Parathyroid adenoma (tissue), 2 donors: ENCODE measurements at regions not wholly inside any gene's neighbourhood (a gene's known extent, or its start where the extent isn't known, plus 50 kb on each side); places are given as distances from the start of the nearest gene placed in this dataset.

ENCODE experiments used
- H2AFZ ChIP-seq: fragments of 300-600 bp; sonication (generic); one replicate; pipeline ENCODE4 v1.7.0; 2017; ENCODE audit warnings: antibody characterized with exemption, mild to moderate bottlenecking
- H3K27ac ChIP-seq: fragments of 300-600 bp; sonication (generic); one replicate; pipeline ENCODE4 v1.7.0; 2017
- H3K27me3 ChIP-seq: fragments of 300-600 bp; sonication (generic); one replicate; pipeline ENCODE4 v1.7.0; 2017; ENCODE audit warnings: low read length; ENCODE audit not compliant: control insufficient read depth, insufficient read depth
- H3K36me3 ChIP-seq: fragments of 300-600 bp; sonication (generic); one replicate; pipeline ENCODE4 v1.7.0; 2017; ENCODE audit warnings: low read length; ENCODE audit not compliant: control insufficient read depth, insufficient read depth
- H3K4me1 ChIP-seq: fragments of 300-600 bp; sonication (generic); one replicate; pipeline ENCODE4 v1.7.0; 2017; ENCODE audit warnings: control low read depth
- H3K4me2 ChIP-seq: fragments of 300-600 bp; sonication (generic); one replicate; pipeline ENCODE4 v1.7.0; 2017; ENCODE audit warnings: low read length
- H3K4me3 ChIP-seq: fragments of 300-600 bp; sonication (generic); one replicate; pipeline ENCODE4 v1.7.0; 2017; ENCODE audit warnings: low read depth, low read length
- H3K79me2 ChIP-seq: fragments of 300-600 bp; sonication (generic); one replicate; pipeline ENCODE4 v1.7.0; 2017; ENCODE audit warnings: control low read depth
- H3K9ac ChIP-seq: fragments of 300-600 bp; sonication (generic); one replicate; pipeline ENCODE4 v1.7.0; 2017; ENCODE audit warnings: mild to moderate bottlenecking
- H3K9me3 ChIP-seq: fragments of 300-600 bp; sonication (generic); one replicate; pipeline ENCODE4 v1.7.0; 2017; ENCODE audit warnings: low read length; ENCODE audit not compliant: control insufficient read depth
- CTCF ChIP-seq: fragments of 300-600 bp; sonication (generic); IDR thresholded peaks from one replicate; pipeline ENCODE4 v1.7.0; 2017; ENCODE audit warnings: antibody characterized with exemption, mild to moderate bottlenecking
- donor health status: primary hyperparathyroidism.

- H3K4me3 ChIP-seq, result no peak overlapping the region
- H3K4me2 ChIP-seq, result no peak overlapping the region
- no peaks in the 10 kb centered on the region for H3K27me3 ChIP-seq
- no peak overlapping the region for H3K9ac ChIP-seq
- H2AFZ ChIP-seq, result no peak overlapping the region
- H3K79me2 ChIP-seq, result no peaks in the 10 kb centered on the region
- no peak overlapping the region for H3K27ac ChIP-seq
- H3K9me3 ChIP-seq, result no peaks in the 10 kb centered on the region
- no peaks in the 10 kb centered on the region for H3K36me3 ChIP-seq
- no peak for TF ChIP-seq CTCF
- no peaks in the 10 kb centered on the region for H3K4me1 ChIP-seq
These were observed 57.0 kb upstream of the LMX1B start for GRCh38 chr9:126556560-126557250.

- no peaks in the 10 kb centered on the region for H3K9me3 ChIP-seq
- H3K27ac ChIP-seq, result no peak overlapping the region
- H3K27me3 ChIP-seq, result no peaks in the 10 kb centered on the region
- H3K4me2 ChIP-seq, result no peak overlapping the region
- no peak overlapping the region for H3K9ac ChIP-seq
- no peak overlapping the region for H2AFZ ChIP-seq
- H3K36me3 ChIP-seq, result no peaks in the 10 kb centered on the region
- H3K79me2 ChIP-seq, result no peaks in the 10 kb centered on the region
- peak; percentile 77 for TF ChIP-seq CTCF
- no peaks in the 10 kb centered on the region for H3K4me1 ChIP-seq
- H3K4me3 ChIP-seq, result no peak overlapping the region
These were observed 55.6 kb upstream of the LMX1B start for GRCh38 chr9:126558051-126558665.

GRCh38 chr9:126559296-126559695 is 54.4 kb upstream of the LMX1B start:
- TF ChIP-seq CTCF, result no peak
- H3K4me3 ChIP-seq, result no peak overlapping the region
- no peaks in the 10 kb centered on the region for H3K79me2 ChIP-seq
- H2AFZ ChIP-seq, result no peak overlapping the region
- H3K9me3 ChIP-seq, result no peaks in the 10 kb centered on the region
- no peak overlapping the region for H3K27ac ChIP-seq
- H3K36me3 ChIP-seq, result no peaks in the 10 kb centered on the region
- no peaks in the 10 kb centered on the region for H3K4me1 ChIP-seq
- no peaks in the 10 kb centered on the region for H3K27me3 ChIP-seq
- no peak overlapping the region for H3K4me2 ChIP-seq
- no peak overlapping the region for H3K9ac ChIP-seq

GRCh38 chr9:126561582-126561981 is 52.1 kb upstream of the LMX1B start:
- Histone ChIP-seq H2AFZ (no peak overlapping the region), H3K9ac (no peak overlapping the region), H3K9me3 (no peaks in the 10 kb centered on the region), H3K27ac (no peak overlapping the region), H3K27me3 (no peaks in the 10 kb centered on the region), H3K79me2 (no peaks in the 10 kb centered on the region), H3K4me1 (no peaks in the 10 kb centered on the region), H3K36me3 (no peaks in the 10 kb centered on the region), H3K4me3 (no peak overlapping the region), H3K4me2 (no peak overlapping the region)
- no peak for TF ChIP-seq CTCF

- H2AFZ ChIP-seq, result no peak overlapping the region
- H3K79me2 ChIP-seq, result no peaks in the 10 kb centered on the region
- no peaks in the 10 kb centered on the region for H3K4me1 ChIP-seq
- no peaks in the 10 kb centered on the region for H3K27me3 ChIP-seq
- no peak overlapping the region for H3K4me3 ChIP-seq
- no peak for TF ChIP-seq CTCF
- H3K9ac ChIP-seq, result no peak overlapping the region
- H3K9me3 ChIP-seq, result no peaks in the 10 kb centered on the region
- no peaks in the 10 kb centered on the region for H3K36me3 ChIP-seq
- no peak overlapping the region for H3K4me2 ChIP-seq
- no peak overlapping the region for H3K27ac ChIP-seq
These were observed 50.2 kb upstream of the LMX1B start for GRCh38 chr9:126563556-126563955.
